Loucy (cell line): ENCODE measurements at regions not wholly inside any gene's neighbourhood (a gene's known extent, or its start where the extent isn't known, plus 50 kb on each side); places are given as distances from the start of the nearest gene placed in this dataset.

ENCODE experiments used
- EZH2phosphoT487 ChIP-seq: fragments of 200-600 bp; IDR thresholded peaks from 2 replicates; pipeline ENCODE4 v1.6.1; 2018; ENCODE audit warnings: antibody characterized with exemption, mild to moderate bottlenecking, moderate library complexity, borderline replicate concordance
- TF ChIP-seq, protein P1 (sequence below): fragments of 200-600 bp; sonication (generic); conservative IDR thresholded peaks from 2 replicates; pipeline ENCODE4 v1.5.1; 2014; ENCODE audit warnings: mild to moderate bottlenecking, antibody characterized with exemption, low read length

DNA sequence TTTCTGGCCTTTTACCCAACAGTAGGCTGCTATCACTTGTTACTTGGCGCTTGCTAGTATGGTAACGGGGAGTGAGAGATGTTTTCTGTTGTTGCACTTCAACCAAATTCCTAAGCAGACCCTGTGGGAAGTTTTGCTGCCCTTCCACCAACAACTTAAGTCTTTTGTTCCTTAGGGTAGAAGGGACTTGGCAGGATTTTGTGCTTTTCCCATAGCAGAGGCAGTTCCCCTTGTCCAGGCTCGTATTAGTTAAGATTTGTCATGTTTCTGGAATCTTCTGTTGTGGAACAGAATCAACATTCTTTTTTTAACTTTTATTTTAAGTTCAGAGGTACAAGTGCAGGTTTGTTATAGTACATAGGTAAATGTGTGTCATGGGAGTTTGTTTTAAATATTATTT, 73.2 kb upstream of the SGIP1 start:
- TF ChIP-seq, protein P1, sequence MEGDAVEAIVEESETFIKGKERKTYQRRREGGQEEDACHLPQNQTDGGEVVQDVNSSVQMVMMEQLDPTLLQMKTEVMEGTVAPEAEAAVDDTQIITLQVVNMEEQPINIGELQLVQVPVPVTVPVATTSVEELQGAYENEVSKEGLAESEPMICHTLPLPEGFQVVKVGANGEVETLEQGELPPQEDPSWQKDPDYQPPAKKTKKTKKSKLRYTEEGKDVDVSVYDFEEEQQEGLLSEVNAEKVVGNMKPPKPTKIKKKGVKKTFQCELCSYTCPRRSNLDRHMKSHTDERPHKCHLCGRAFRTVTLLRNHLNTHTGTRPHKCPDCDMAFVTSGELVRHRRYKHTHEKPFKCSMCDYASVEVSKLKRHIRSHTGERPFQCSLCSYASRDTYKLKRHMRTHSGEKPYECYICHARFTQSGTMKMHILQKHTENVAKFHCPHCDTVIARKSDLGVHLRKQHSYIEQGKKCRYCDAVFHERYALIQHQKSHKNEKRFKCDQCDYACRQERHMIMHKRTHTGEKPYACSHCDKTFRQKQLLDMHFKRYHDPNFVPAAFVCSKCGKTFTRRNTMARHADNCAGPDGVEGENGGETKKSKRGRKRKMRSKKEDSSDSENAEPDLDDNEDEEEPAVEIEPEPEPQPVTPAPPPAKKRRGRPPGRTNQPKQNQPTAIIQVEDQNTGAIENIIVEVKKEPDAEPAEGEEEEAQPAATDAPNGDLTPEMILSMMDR = no peak
- TF ChIP-seq EZH2phosphoT487 = no peak
